ENCODE measurements at regions not wholly inside any gene's neighbourhood (a gene's known extent, or its start where the extent isn't known, plus 50 kb on each side); places are given as distances from the start of the nearest gene placed in this dataset.

DNA sequence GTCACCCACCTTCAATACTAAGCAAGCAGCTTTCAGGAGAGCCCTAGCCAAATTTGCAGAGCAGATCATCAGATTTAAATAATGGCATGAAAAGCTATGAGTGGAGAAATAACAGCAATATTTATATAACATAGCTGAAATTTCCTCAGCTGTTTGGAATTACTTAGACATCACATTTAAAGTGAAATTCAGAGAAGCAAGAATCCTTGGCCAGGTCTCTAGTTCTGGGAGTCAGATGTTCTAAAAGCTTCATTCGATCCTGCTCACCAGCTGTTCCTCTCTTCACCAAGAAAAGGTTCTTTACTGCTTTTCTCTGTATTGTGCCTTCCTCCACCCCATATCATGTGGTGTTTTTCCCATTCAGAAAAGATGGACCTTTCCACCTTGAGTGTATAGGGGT, 152.3 kb upstream of the JAG1 start:
- TF ChIP-seq EZH2 (IDR thresholded peaks at IDR 0.05; ENCODE audit: insufficient read depth, low read length): no peak
- TF ChIP-seq, protein P1, sequence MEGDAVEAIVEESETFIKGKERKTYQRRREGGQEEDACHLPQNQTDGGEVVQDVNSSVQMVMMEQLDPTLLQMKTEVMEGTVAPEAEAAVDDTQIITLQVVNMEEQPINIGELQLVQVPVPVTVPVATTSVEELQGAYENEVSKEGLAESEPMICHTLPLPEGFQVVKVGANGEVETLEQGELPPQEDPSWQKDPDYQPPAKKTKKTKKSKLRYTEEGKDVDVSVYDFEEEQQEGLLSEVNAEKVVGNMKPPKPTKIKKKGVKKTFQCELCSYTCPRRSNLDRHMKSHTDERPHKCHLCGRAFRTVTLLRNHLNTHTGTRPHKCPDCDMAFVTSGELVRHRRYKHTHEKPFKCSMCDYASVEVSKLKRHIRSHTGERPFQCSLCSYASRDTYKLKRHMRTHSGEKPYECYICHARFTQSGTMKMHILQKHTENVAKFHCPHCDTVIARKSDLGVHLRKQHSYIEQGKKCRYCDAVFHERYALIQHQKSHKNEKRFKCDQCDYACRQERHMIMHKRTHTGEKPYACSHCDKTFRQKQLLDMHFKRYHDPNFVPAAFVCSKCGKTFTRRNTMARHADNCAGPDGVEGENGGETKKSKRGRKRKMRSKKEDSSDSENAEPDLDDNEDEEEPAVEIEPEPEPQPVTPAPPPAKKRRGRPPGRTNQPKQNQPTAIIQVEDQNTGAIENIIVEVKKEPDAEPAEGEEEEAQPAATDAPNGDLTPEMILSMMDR (IDR thresholded peaks at IDR 0.05; ENCODE audit: insufficient read depth, low read depth, low read length): no peak
